HEK293 (cell line): ENCODE measurements at regions not wholly inside any gene's neighbourhood (a gene's known extent, or its start where the extent isn't known, plus 50 kb on each side); places are given as distances from the start of the nearest gene placed in this dataset.

Experiments used
- BCL6B ChIP-seq: fragments of 450-650 bp; formaldehyde crosslinking; IDR thresholded peaks from 2 replicates; pipeline ENCODE4 v1.5.1; 2017; ENCODE audit warnings: missing biosample characterization, missing genetic modification characterization
- CTCF ChIP-seq: fragments of 450-650 bp; formaldehyde crosslinking; IDR thresholded peaks from 2 replicates; pipeline ENCODE4 v1.5.1; 2016; ENCODE audit warnings: missing biosample characterization, missing genetic modification characterization
- GLI4 ChIP-seq: fragments of 450-650 bp; formaldehyde crosslinking; IDR thresholded peaks from 2 replicates; pipeline ENCODE4 v1.5.1; 2016; ENCODE audit warnings: missing biosample characterization, missing genetic modification characterization
- YY1 ChIP-seq: fragments of 450-650 bp; formaldehyde crosslinking; IDR thresholded peaks from 2 replicates; pipeline ENCODE4 v1.5.1; 2018; ENCODE audit warnings: missing biosample characterization, missing genetic modification characterization
- ZBTB21 ChIP-seq: fragments of 450-650 bp; formaldehyde crosslinking; IDR thresholded peaks from 2 replicates; pipeline ENCODE4 v1.5.1; 2017; ENCODE audit warnings: missing biosample characterization, missing genetic modification characterization
- ZBTB8A ChIP-seq: fragments of 450-650 bp; formaldehyde crosslinking; IDR thresholded peaks from 2 replicates; pipeline ENCODE4 v1.5.1; 2016; ENCODE audit warnings: missing biosample characterization, missing genetic modification characterization
- ZNF114 ChIP-seq: fragments of 450-650 bp; formaldehyde crosslinking; IDR thresholded peaks from 2 replicates; pipeline ENCODE4 v1.5.0; 2017; ENCODE audit warnings: missing biosample characterization, missing genetic modification characterization
- ZNF138 ChIP-seq: fragments of 450-650 bp; formaldehyde crosslinking; IDR thresholded peaks from 2 replicates; pipeline ENCODE4 v1.5.1; 2016; ENCODE audit warnings: missing biosample characterization, missing genetic modification characterization, borderline replicate concordance
- ZNF302 ChIP-seq: fragments of 450-650 bp; formaldehyde crosslinking; IDR thresholded peaks from 2 replicates; pipeline ENCODE4 v1.5.1; 2016; ENCODE audit warnings: missing biosample characterization, missing genetic modification characterization, low read depth
- ZNF513 ChIP-seq: fragments of 450-650 bp; IDR thresholded peaks from 2 replicates; pipeline ENCODE4 v1.5.1; 2018; ENCODE audit warnings: missing biosample characterization, missing genetic modification characterization
- ZNF785 ChIP-seq: fragments of 450-650 bp; formaldehyde crosslinking; IDR thresholded peaks from 2 replicates; pipeline ENCODE4 v1.5.1; 2016; ENCODE audit warnings: missing biosample characterization, missing genetic modification characterization
- ZSCAN30 ChIP-seq: fragments of 450-650 bp; IDR thresholded peaks from 2 replicates; pipeline ENCODE4 v1.5.1; 2018; ENCODE audit warnings: missing biosample characterization, mild to moderate bottlenecking, missing genetic modification characterization, moderate library complexity
- TF ChIP-seq, protein P1 (sequence below): fragments of 450-650 bp; formaldehyde crosslinking; IDR thresholded peaks from 2 replicates; pipeline ENCODE4 v1.5.1; 2016; ENCODE audit warnings: missing biosample characterization, missing genetic modification characterization

DNA sequence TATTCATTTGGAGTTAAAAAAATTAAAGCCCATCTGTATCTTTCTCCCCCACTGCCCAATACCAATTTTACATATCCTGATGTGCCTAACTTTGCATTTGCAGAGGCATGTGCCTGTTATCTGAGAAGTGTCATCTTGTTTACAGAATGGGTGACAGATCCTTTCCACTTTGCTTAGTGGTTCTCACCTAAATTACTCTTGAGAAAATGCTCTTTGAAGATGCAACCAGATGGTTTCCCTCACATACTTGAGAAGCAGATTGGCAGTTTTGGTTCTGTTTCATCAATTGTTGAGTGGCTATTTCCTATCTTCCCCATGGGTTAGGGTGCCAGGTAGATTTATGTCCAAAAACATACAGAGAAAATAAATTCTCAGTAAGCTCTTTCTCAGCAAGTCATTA is 1051.4 kb upstream of the ATXN7L3B start:
- TF ChIP-seq CTCF (tag by site-specific recombination) (no peak), ZNF302 (no peak), ZSCAN30 (tag by site-specific recombination) (no peak), BCL6B (tag by site-specific recombination) (no peak), ZNF114 (no peak), YY1 (no peak), ZNF513 (tag by site-specific recombination) (no peak), ZNF138 (tag by site-specific recombination) (no peak), ZBTB21 (tag by site-specific recombination) (no peak), GLI4 (tag by site-specific recombination) (no peak), ZBTB8A (tag by site-specific recombination) (no peak), ZNF785 (tag by site-specific recombination) (no peak)
- TF ChIP-seq, protein P1, sequence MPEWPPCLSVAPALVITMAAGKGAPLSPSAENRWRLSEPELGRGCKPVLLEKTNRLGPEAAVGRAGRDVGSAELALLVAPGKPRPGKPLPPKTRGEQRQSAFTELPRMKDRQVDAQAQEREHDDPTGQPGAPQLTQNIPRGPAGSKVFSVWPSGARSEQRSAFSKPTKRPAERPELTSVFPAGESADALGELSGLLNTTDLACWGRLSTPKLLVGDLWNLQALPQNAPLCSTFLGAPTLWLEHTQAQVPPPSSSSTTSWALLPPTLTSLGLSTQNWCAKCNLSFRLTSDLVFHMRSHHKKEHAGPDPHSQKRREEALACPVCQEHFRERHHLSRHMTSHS (tag by site-specific recombination) = no peak
